ENCODE measurements at regions not wholly inside any gene's neighbourhood (a gene's known extent, or its start where the extent isn't known, plus 50 kb on each side); places are given as distances from the start of the nearest gene placed in this dataset.

GRCh38 chr1:96475903-96476302 lies 245.7 kb upstream of the PTBP2 start:
- H3K27me3 ChIP-seq (ENCODE audit: control insufficient read depth, insufficient read depth, low read length), result no peaks in the 10 kb centered on the region
- no peak for DNase-seq
- no peaks in the 10 kb centered on the region for H3K9me3 ChIP-seq (ENCODE audit: control insufficient read depth, low read depth, low read length)
- H3K27ac ChIP-seq (ENCODE audit: low read length), result no peak overlapping the region
- WGBS (ENCODE audit: insufficient coverage, low lambda C conversion rate), result no CpG with 5 or more reads among the region's 3 CpGs
- H3K36me3 ChIP-seq (ENCODE audit: control insufficient read depth, insufficient read depth, low read length), result no peaks in the 10 kb centered on the region
- no peak overlapping the region for H3K4me3 ChIP-seq (ENCODE audit: low read length)
- no peaks in the 10 kb centered on the region for H3K4me1 ChIP-seq (ENCODE audit: control insufficient read depth, insufficient read depth, low read length)

GRCh38 chr1:96478228-96478627 lies 243.4 kb upstream of the PTBP2 start:
- no peaks in the 10 kb centered on the region for H3K9me3 ChIP-seq (ENCODE audit: control insufficient read depth, low read depth, low read length)
- H3K4me1 ChIP-seq (ENCODE audit: control insufficient read depth, insufficient read depth, low read length), result no peaks in the 10 kb centered on the region
- DNase-seq, result no peak
- no peak overlapping the region for H3K4me3 ChIP-seq (ENCODE audit: low read length)
- no peak overlapping the region for H3K27ac ChIP-seq (ENCODE audit: low read length)
- no CpG with 5 or more reads among the region's 4 CpGs for WGBS (ENCODE audit: insufficient coverage, low lambda C conversion rate)
- no peaks in the 10 kb centered on the region for H3K36me3 ChIP-seq (ENCODE audit: control insufficient read depth, insufficient read depth, low read length)
- H3K27me3 ChIP-seq (ENCODE audit: control insufficient read depth, insufficient read depth, low read length), result no peaks in the 10 kb centered on the region

GRCh38 chr1:96481409-96481808 lies 240.2 kb upstream of the PTBP2 start:
- no peak for DNase-seq
- Histone ChIP-seq H3K36me3 (ENCODE audit: control insufficient read depth, insufficient read depth, low read length) (no peaks in the 10 kb centered on the region), H3K27ac (ENCODE audit: low read length) (no peak overlapping the region), H3K4me1 (ENCODE audit: control insufficient read depth, insufficient read depth, low read length) (no peaks in the 10 kb centered on the region), H3K27me3 (ENCODE audit: control insufficient read depth, insufficient read depth, low read length) (no peaks in the 10 kb centered on the region), H3K4me3 (ENCODE audit: low read length) (no peak overlapping the region), H3K9me3 (ENCODE audit: control insufficient read depth, low read depth, low read length) (no peaks in the 10 kb centered on the region)
- no CpG with 5 or more reads among the region's 2 CpGs for WGBS (ENCODE audit: insufficient coverage, low lambda C conversion rate)

GRCh38 chr1:96482616-96483015 lies 239.0 kb upstream of the PTBP2 start:
- Histone ChIP-seq H3K4me1 (ENCODE audit: control insufficient read depth, insufficient read depth, low read length) (no peaks in the 10 kb centered on the region), H3K4me3 (ENCODE audit: low read length) (no peak overlapping the region), H3K9me3 (ENCODE audit: control insufficient read depth, low read depth, low read length) (no peaks in the 10 kb centered on the region), H3K36me3 (ENCODE audit: control insufficient read depth, insufficient read depth, low read length) (no peaks in the 10 kb centered on the region), H3K27ac (ENCODE audit: low read length) (no peak overlapping the region), H3K27me3 (ENCODE audit: control insufficient read depth, insufficient read depth, low read length) (no peaks in the 10 kb centered on the region)
- DNase-seq, result no peak
- WGBS (ENCODE audit: insufficient coverage, low lambda C conversion rate), result no CpG with 5 or more reads among the region's 4 CpGs

- Histone ChIP-seq H3K27ac (ENCODE audit: low read length) (no peak overlapping the region), H3K4me1 (ENCODE audit: control insufficient read depth, insufficient read depth, low read length) (no peaks in the 10 kb centered on the region), H3K36me3 (ENCODE audit: control insufficient read depth, insufficient read depth, low read length) (no peaks in the 10 kb centered on the region), H3K9me3 (ENCODE audit: control insufficient read depth, low read depth, low read length) (no peaks in the 10 kb centered on the region), H3K27me3 (ENCODE audit: control insufficient read depth, insufficient read depth, low read length) (no peaks in the 10 kb centered on the region), H3K4me3 (ENCODE audit: low read length) (no peak overlapping the region)
- DNase-seq, result no peak
- WGBS (ENCODE audit: insufficient coverage, low lambda C conversion rate), result 83% methylated on average over 1 of the region's 3 CpGs
These were observed 234.2 kb upstream of the PTBP2 start for GRCh38 chr1:96487394-96487793.

- H3K27ac ChIP-seq (ENCODE audit: low read length), result no peak overlapping the region
These were observed 233.6 kb upstream of the PTBP2 start for GRCh38 chr1:96487971-96488370.

GRCh38 chr1:96488777-96489176 lies 232.8 kb upstream of the PTBP2 start:
- WGBS (ENCODE audit: insufficient coverage, low lambda C conversion rate), result 43% methylated on average over 1 of the region's 2 CpGs
- H3K36me3 ChIP-seq (ENCODE audit: control insufficient read depth, insufficient read depth, low read length), result no peaks in the 10 kb centered on the region
- H3K4me1 ChIP-seq (ENCODE audit: control insufficient read depth, insufficient read depth, low read length), result no peaks in the 10 kb centered on the region
- H3K9me3 ChIP-seq (ENCODE audit: control insufficient read depth, low read depth, low read length), result no peaks in the 10 kb centered on the region
- H3K27me3 ChIP-seq (ENCODE audit: control insufficient read depth, insufficient read depth, low read length), result no peaks in the 10 kb centered on the region
- H3K4me3 ChIP-seq (ENCODE audit: low read length), result no peak overlapping the region
- no peak overlapping the region for H3K27ac ChIP-seq (ENCODE audit: low read length)
- DNase-seq, result no peak

More at GRCh38 chr1:96487971-96488370, 233.6 kb upstream of the PTBP2 start:
- Histone ChIP-seq H3K4me3 (ENCODE audit: low read length) (no peak overlapping the region), H3K9me3 (ENCODE audit: control insufficient read depth, low read depth, low read length) (no peaks in the 10 kb centered on the region), H3K27me3 (ENCODE audit: control insufficient read depth, insufficient read depth, low read length) (no peaks in the 10 kb centered on the region), H3K36me3 (ENCODE audit: control insufficient read depth, insufficient read depth, low read length) (no peaks in the 10 kb centered on the region), H3K4me1 (ENCODE audit: control insufficient read depth, insufficient read depth, low read length) (no peaks in the 10 kb centered on the region)
- no peak for DNase-seq
- 100% methylated on average over 1 of the region's 5 CpGs for WGBS (ENCODE audit: insufficient coverage, low lambda C conversion rate)

GRCh38 chr1:96492236-96492635 lies 229.3 kb upstream of the PTBP2 start:
- WGBS (ENCODE audit: insufficient coverage, low lambda C conversion rate), result no CpG with 5 or more reads among the region's 4 CpGs
- no peaks in the 10 kb centered on the region for H3K36me3 ChIP-seq (ENCODE audit: control insufficient read depth, insufficient read depth, low read length)
- no peak for DNase-seq
- H3K27ac ChIP-seq (ENCODE audit: low read length), result no peak overlapping the region
- no peaks in the 10 kb centered on the region for H3K4me1 ChIP-seq (ENCODE audit: control insufficient read depth, insufficient read depth, low read length)
- no peaks in the 10 kb centered on the region for H3K27me3 ChIP-seq (ENCODE audit: control insufficient read depth, insufficient read depth, low read length)
- H3K4me3 ChIP-seq (ENCODE audit: low read length), result no peak overlapping the region
- H3K9me3 ChIP-seq (ENCODE audit: control insufficient read depth, low read depth, low read length), result no peaks in the 10 kb centered on the region

GRCh38 chr1:96498744-96499340 lies 222.7 kb upstream of the PTBP2 start:
- Histone ChIP-seq H3K4me1 (ENCODE audit: control insufficient read depth, insufficient read depth, low read length) (no peaks in the 10 kb centered on the region), H3K36me3 (ENCODE audit: control insufficient read depth, insufficient read depth, low read length) (no peaks in the 10 kb centered on the region), H3K9me3 (ENCODE audit: control insufficient read depth, low read depth, low read length) (no peaks in the 10 kb centered on the region), H3K27ac (ENCODE audit: low read length) (no peak overlapping the region), H3K27me3 (ENCODE audit: control insufficient read depth, insufficient read depth, low read length) (no peaks in the 10 kb centered on the region), H3K4me3 (ENCODE audit: low read length) (no peak overlapping the region)
- no peak for DNase-seq
- 89% methylated on average over 3 of the region's 5 CpGs for WGBS (ENCODE audit: insufficient coverage, low lambda C conversion rate)

GRCh38 chr1:96508233-96508632 lies 213.4 kb upstream of the PTBP2 start:
- H3K36me3 ChIP-seq (ENCODE audit: control insufficient read depth, insufficient read depth, low read length), result no peaks in the 10 kb centered on the region
- no CpG with 5 or more reads among the region's 4 CpGs for WGBS (ENCODE audit: insufficient coverage, low lambda C conversion rate)
- H3K4me1 ChIP-seq (ENCODE audit: control insufficient read depth, insufficient read depth, low read length), result no peaks in the 10 kb centered on the region
- no peaks in the 10 kb centered on the region for H3K27me3 ChIP-seq (ENCODE audit: control insufficient read depth, insufficient read depth, low read length)
- no peak overlapping the region for H3K4me3 ChIP-seq (ENCODE audit: low read length)
- H3K9me3 ChIP-seq (ENCODE audit: control insufficient read depth, low read depth, low read length), result no peaks in the 10 kb centered on the region
- no peak overlapping the region for H3K27ac ChIP-seq (ENCODE audit: low read length)
- no peak for DNase-seq

- no peaks in the 10 kb centered on the region for H3K27me3 ChIP-seq (ENCODE audit: control insufficient read depth, insufficient read depth, low read length)
- H3K36me3 ChIP-seq (ENCODE audit: control insufficient read depth, insufficient read depth, low read length), result no peaks in the 10 kb centered on the region
- no peak overlapping the region for H3K4me3 ChIP-seq (ENCODE audit: low read length)
- no peaks in the 10 kb centered on the region for H3K9me3 ChIP-seq (ENCODE audit: control insufficient read depth, low read depth, low read length)
- no peaks in the 10 kb centered on the region for H3K4me1 ChIP-seq (ENCODE audit: control insufficient read depth, insufficient read depth, low read length)
- DNase-seq, result no peak
- no CpG with 5 or more reads among the region's 1 CpG for WGBS (ENCODE audit: insufficient coverage, low lambda C conversion rate)
- H3K27ac ChIP-seq (ENCODE audit: low read length), result no peak overlapping the region
These were observed 212.2 kb upstream of the PTBP2 start for GRCh38 chr1:96509339-96509738.
